ENCODE measurements at regions not wholly inside any gene's neighbourhood (a gene's known extent, or its start where the extent isn't known, plus 50 kb on each side); places are given as distances from the start of the nearest gene placed in this dataset.
A peak's percentile ranks its signal among the peaks of the same experiment; 100 is the strongest.

GRCh38 chr1:30037251-30038118, 685.9 kb downstream of the MATN1 start:
- DNase-seq, result no peak

GRCh38 chr1:30036666-30037065, 686.7 kb downstream of the MATN1 start:
- DNase-seq, result peak; percentile 43

GRCh38 chr1:30036229-30036547, 687.2 kb downstream of the MATN1 start:
- no peak for DNase-seq

GRCh38 chr1:30035522-30036228, 687.7 kb downstream of the MATN1 start:
- DNase-seq, result no peak

- no peak for DNase-seq
Observed at GRCh38 chr1:30034627-30035521, 688.5 kb downstream of the MATN1 start.

- no peak for DNase-seq
Observed at GRCh38 chr1:30034105-30034626, 689.2 kb downstream of the MATN1 start.

GRCh38 chr1:30033256-30034104, 689.9 kb downstream of the MATN1 start:
- no peak for DNase-seq

GRCh38 chr1:30032302-30032701, 691.1 kb downstream of the MATN1 start:
- DNase-seq, result no peak

GRCh38 chr1:30029677-30030076, 693.7 kb downstream of the MATN1 start:
- DNase-seq, result no peak

- DNase-seq, result no peak
Observed at GRCh38 chr1:30028939-30029338, 694.4 kb downstream of the MATN1 start.

GRCh38 chr1:30028283-30028682, 695.1 kb downstream of the MATN1 start:
- DNase-seq, result no peak

GRCh38 chr1:30027247-30027646, 696.1 kb downstream of the MATN1 start:
- DNase-seq, result no peak

GRCh38 chr1:30024411-30025195, 698.8 kb downstream of the MATN1 start:
- DNase-seq, result no peak

GRCh38 chr1:30023339-30024022, 699.9 kb downstream of the MATN1 start:
- DNase-seq, result no peak

- DNase-seq, result peak; percentile 14
Observed at GRCh38 chr1:30014031-30014430, 709.4 kb downstream of the MATN1 start.

GRCh38 chr1:30012455-30013440, 710.6 kb downstream of the MATN1 start:
- no peak for DNase-seq

- no peak for DNase-seq
Observed at GRCh38 chr1:30011970-30012369, 711.4 kb downstream of the MATN1 start.

GRCh38 chr1:30010506-30011106, 712.8 kb downstream of the MATN1 start:
- no peak for DNase-seq

- no peak for DNase-seq
Observed at GRCh38 chr1:30009720-30010119, 713.7 kb downstream of the MATN1 start.

All from NCI-H524 treated with DMSO at 0.1 percent for 48 hours (cell line).